ENCODE measurements at regions not wholly inside any gene's neighbourhood (a gene's known extent, or its start where the extent isn't known, plus 50 kb on each side); places are given as distances from the start of the nearest gene placed in this dataset.

GRCh38 chr7:131249003-131249402 lies 78.7 kb upstream of the MKLN1 start:
- no peak for DNase-seq (ENCODE audit: low read depth, low spot score)

- no peak for DNase-seq (ENCODE audit: low read depth, low spot score)
Observed at GRCh38 chr7:131249483-131249882, 78.2 kb upstream of the MKLN1 start.

- no peak for DNase-seq (ENCODE audit: low read depth, low spot score)
Observed at GRCh38 chr7:131250331-131250730, 77.3 kb upstream of the MKLN1 start.

- no peak for DNase-seq (ENCODE audit: low read depth, low spot score)
Observed at GRCh38 chr7:131251371-131251770, 76.3 kb upstream of the MKLN1 start.

GRCh38 chr7:131252976-131253375 lies 74.7 kb upstream of the MKLN1 start:
- no peak for DNase-seq (ENCODE audit: low read depth, low spot score)

GRCh38 chr7:131254211-131254610 lies 73.5 kb upstream of the MKLN1 start:
- no peak for DNase-seq (ENCODE audit: low read depth, low spot score)

GRCh38 chr7:131255242-131255641 lies 72.4 kb upstream of the MKLN1 start:
- DNase-seq (ENCODE audit: low read depth, low spot score) = no peak

- no peak for DNase-seq (ENCODE audit: low read depth, low spot score)
Observed at GRCh38 chr7:131261476-131261994, 66.1 kb upstream of the MKLN1 start.

- no peak for DNase-seq (ENCODE audit: low read depth, low spot score)
Observed at GRCh38 chr7:131265227-131265626, 62.4 kb upstream of the MKLN1 start.

GRCh38 chr7:131267631-131268030 lies 60.0 kb upstream of the MKLN1 start:
- no peak for DNase-seq (ENCODE audit: low read depth, low spot score)

GRCh38 chr7:131268906-131269305 lies 58.8 kb upstream of the MKLN1 start:
- no peak for DNase-seq (ENCODE audit: low read depth, low spot score)

GRCh38 chr7:131272086-131272485 lies 55.6 kb upstream of the MKLN1 start:
- no peak for DNase-seq (ENCODE audit: low read depth, low spot score)

- DNase-seq (ENCODE audit: low read depth, low spot score) = no peak
Observed at GRCh38 chr7:131274986-131275385, 52.7 kb upstream of the MKLN1 start.

- DNase-seq (ENCODE audit: low read depth, low spot score) = no peak
Observed at GRCh38 chr7:131276190-131276589, 51.5 kb upstream of the MKLN1 start.

GRCh38 chr7:131276748-131277147 lies 50.9 kb upstream of the MKLN1 start:
- no peak for DNase-seq (ENCODE audit: low read depth, low spot score)

All from activated CD4-positive, CD25-positive, alpha-beta regulatory T cell treated with anti-CD3 and anti-CD28 coated beads, Interleukin-2, amount 50 U/mL, for 16 hours (primary cell).